BE2C (cell line): ENCODE measurements at regions not wholly inside any gene's neighbourhood (a gene's known extent, or its start where the extent isn't known, plus 50 kb on each side); places are given as distances from the start of the nearest gene placed in this dataset.

Experiments
- DNase-seq: peaks from one replicate; pipeline ENCODE4 v3.0.0-alpha.2; 2020
- H3K27me3 ChIP-seq: fragments of 250-450 bp; sonication (Bioruptor Pico); 2 replicates; pipeline ENCODE4 v1.5.1; 2020; ENCODE audit warnings: mild to moderate bottlenecking
- H3K36me3 ChIP-seq: fragments of 250-450 bp; sonication (Bioruptor Pico); 2 replicates; pipeline ENCODE4 v1.5.1; 2020; ENCODE audit warnings: mild to moderate bottlenecking
- H3K4me1 ChIP-seq: fragments of 250-450 bp; sonication (Bioruptor Pico); 2 replicates; pipeline ENCODE4 v1.5.1; 2020
- H3K4me3 ChIP-seq: 2 replicates; pipeline ENCODE4 v1.5.1; 2011; ENCODE audit warnings: low read depth, low read length
- H3K9me3 ChIP-seq: fragments of 250-450 bp; sonication (Bioruptor Pico); 2 replicates; pipeline ENCODE4 v1.5.1; 2020
- TF ChIP-seq, protein P1 (sequence below): IDR thresholded peaks from 2 replicates; pipeline ENCODE4 v1.5.1; 2012; ENCODE audit warnings: mild to moderate bottlenecking, low read depth, low read length

GRCh38 chr18:56112013-56112749 is 524.2 kb upstream of the TCF4 start:
- no peaks in the 10 kb centered on the region for H3K9me3 ChIP-seq
- H3K4me1 ChIP-seq = peaks cover 2% of the 10 kb centered on the region; the same call in 1 of the 2 replicates
- no peak overlapping the region for H3K4me3 ChIP-seq
- H3K27me3 ChIP-seq = no peaks in the 10 kb centered on the region
- no peak for DNase-seq
- TF ChIP-seq, protein P1, sequence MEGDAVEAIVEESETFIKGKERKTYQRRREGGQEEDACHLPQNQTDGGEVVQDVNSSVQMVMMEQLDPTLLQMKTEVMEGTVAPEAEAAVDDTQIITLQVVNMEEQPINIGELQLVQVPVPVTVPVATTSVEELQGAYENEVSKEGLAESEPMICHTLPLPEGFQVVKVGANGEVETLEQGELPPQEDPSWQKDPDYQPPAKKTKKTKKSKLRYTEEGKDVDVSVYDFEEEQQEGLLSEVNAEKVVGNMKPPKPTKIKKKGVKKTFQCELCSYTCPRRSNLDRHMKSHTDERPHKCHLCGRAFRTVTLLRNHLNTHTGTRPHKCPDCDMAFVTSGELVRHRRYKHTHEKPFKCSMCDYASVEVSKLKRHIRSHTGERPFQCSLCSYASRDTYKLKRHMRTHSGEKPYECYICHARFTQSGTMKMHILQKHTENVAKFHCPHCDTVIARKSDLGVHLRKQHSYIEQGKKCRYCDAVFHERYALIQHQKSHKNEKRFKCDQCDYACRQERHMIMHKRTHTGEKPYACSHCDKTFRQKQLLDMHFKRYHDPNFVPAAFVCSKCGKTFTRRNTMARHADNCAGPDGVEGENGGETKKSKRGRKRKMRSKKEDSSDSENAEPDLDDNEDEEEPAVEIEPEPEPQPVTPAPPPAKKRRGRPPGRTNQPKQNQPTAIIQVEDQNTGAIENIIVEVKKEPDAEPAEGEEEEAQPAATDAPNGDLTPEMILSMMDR = no peak
- no peaks in the 10 kb centered on the region for H3K36me3 ChIP-seq

DNA sequence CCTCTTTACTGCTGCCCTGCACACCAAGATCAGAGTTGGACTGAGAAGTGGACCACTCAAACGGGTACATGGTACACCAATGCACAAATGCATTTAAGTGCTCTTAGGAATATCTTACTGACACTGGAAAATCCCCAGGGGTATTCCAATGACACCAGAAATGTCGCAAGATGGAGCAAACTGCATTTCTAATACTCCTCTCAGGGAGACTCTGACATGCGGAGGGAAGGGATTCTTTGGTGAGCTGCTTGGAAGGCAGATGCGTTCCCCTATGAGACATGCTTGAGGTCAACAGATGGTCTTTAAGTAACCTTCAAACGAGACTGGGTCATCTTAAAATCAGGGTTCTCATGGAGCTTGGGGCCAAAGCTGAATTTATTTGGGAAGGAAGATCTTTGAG is 521.8 kb upstream of the TCF4 start:
- H3K9me3 ChIP-seq = no peaks in the 10 kb centered on the region
- peaks cover 2% of the 10 kb centered on the region; the same call in 1 of the 2 replicates for H3K4me1 ChIP-seq
- TF ChIP-seq, protein P1 = no peak
- DNase-seq = no peak
- no peaks in the 10 kb centered on the region for H3K36me3 ChIP-seq
- H3K27me3 ChIP-seq = no peaks in the 10 kb centered on the region
- H3K4me3 ChIP-seq = no peak overlapping the region

DNA sequence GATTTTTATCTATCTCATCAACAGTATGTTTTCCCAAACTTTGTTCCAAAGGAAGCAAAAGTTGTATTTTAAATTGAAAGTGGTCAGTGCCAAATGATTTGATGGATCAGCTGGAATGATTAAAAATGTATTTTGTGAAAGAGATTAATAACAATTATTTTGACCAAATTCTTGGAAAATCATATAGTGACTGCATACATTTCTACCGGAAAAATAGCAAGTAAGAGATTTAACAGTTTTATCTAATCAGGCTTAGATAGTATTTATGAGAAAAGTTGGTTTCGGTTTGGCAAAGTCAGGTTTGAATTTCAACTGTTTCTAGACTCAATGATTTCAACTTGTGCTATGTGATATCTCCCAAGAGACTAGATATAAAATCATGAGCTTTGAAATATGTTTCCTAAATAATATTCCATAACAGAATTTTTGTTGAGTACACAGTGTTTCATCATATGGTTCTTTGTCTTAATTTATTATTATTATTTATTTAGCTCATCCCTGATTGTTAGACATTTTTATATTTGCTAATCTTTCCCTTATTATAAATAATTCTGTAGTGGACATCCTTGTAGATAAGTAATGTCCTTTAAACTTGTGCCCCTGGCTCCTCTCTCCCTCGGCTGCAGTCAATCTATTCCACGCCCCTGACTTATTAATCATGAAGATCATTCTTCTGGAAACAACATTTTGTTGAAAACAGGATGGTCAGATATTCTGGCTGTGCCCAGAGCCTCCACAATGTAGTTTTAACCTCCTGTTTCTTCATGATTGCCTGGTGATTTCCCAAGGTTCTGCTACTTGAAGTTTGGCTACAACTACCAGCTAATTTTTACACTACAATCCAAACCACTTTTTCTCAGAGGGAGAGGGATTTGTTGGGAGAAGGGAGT is 520.7 kb upstream of the TCF4 start:
- peaks cover 2% of the 10 kb centered on the region; the same call in 1 of the 2 replicates for H3K4me1 ChIP-seq
- TF ChIP-seq, protein P1 = no peak

GRCh38 chr18:56107821-56108477 is 520.0 kb upstream of the TCF4 start:
- no peaks in the 10 kb centered on the region for H3K9me3 ChIP-seq
- H3K4me1 ChIP-seq = peaks cover 2% of the 10 kb centered on the region; the same call in 1 of the 2 replicates
- TF ChIP-seq, protein P1 = no peak
- no peaks in the 10 kb centered on the region for H3K27me3 ChIP-seq
- no peaks in the 10 kb centered on the region for H3K36me3 ChIP-seq
- DNase-seq = no peak
- no peak overlapping the region for H3K4me3 ChIP-seq

More for the DNA sequence above, 520.7 kb upstream of the TCF4 start:
- H3K4me3 ChIP-seq = no peak overlapping the region
- no peaks in the 10 kb centered on the region for H3K9me3 ChIP-seq
- DNase-seq = no peak
- H3K36me3 ChIP-seq = no peaks in the 10 kb centered on the region
- no peaks in the 10 kb centered on the region for H3K27me3 ChIP-seq

DNA sequence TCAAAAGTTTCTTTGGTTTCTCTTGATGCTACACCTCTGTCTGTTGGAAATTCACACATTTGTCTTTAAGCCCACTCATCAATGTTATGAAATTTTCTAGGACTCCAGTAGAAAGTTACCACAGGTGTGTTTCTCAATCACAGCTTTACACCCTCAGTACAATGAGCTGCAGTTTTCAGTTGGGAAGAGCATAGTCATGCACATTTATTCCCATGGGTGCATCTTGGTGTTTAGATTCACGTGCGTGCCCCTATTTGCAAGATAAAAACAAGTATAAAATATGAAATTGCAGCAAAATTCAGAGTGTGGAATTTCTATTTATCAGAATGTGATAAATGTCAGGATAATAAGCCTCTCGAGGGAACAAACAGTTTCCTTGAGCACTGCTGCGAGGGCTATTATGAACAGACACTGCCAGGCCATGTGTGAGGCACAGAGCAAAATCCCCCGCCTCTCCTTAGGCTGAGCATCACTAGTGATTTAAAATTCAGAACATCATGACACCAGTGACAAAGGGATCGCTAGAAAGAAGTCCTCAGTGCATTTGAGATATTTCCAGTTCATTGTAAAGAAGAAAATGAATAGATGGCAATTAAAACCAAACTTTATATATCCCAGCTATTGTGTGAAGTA is 512.2 kb upstream of the TCF4 start:
- Histone ChIP-seq H3K36me3 (no peaks in the 10 kb centered on the region), H3K4me3 (no peak overlapping the region), H3K4me1 (peaks cover 4% of the 10 kb centered on the region), H3K27me3 (no peaks in the 10 kb centered on the region), H3K9me3 (no peaks in the 10 kb centered on the region)
- TF ChIP-seq, protein P1 = no peak
- DNase-seq = no peak
